HCT116 (cell line): ENCODE measurements at regions not wholly inside any gene's neighbourhood (a gene's known extent, or its start where the extent isn't known, plus 50 kb on each side); places are given as distances from the start of the nearest gene placed in this dataset.
"Not testable (repeated sequence)": the region's sequence is repeated elsewhere in the genome, so short reads cannot be mapped to it uniquely, and the experiment has no call there.

ENCODE experiments used
- ATAC-seq: fragments of 200-7000 bp; cut with Tn5 transposase; 2 replicates; pipeline ENCODE4 v1.9.1; 2020; ENCODE audit warnings: mild to moderate bottlenecking, moderate library complexity
- BruUV-seq: library from RNA; stranded (reverse); fragments of 400-500 nt; replicated peaks from 2 replicates; lab custom pipeline; 2021; lab: Mats Ljungman, UMichigan
- CTCF ChIA-PET: fragments of 300-600 bp; sonication (Branson Sonifier 250); formaldehyde crosslinking; loops from one replicate; lab custom pipeline; 2021; ENCODE audit warnings: antibody characterized with exemption; lab: Charles Lee
- POLR2A ChIA-PET: fragments of 300-600, 350-600 bp; sonication (Branson Sonifier 250); formaldehyde crosslinking; loops from one replicate; lab custom pipeline; 2021; ENCODE audit warnings: antibody characterized with exemption; lab: Charles Lee
- RAD21 ChIA-PET, 2 experiments: fragments of 300-600 bp; sonication (Branson Sonifier 250); formaldehyde crosslinking; loops; one replicate each; lab custom pipeline; 2023; ENCODE audit warnings: low total read pairs in 2 of 2; ENCODE audit not compliant: uncharacterized antibody in 2 of 2, unreplicated experiment in 2 of 2, low non-redundant PET in 1 of 2; lab: Charles Lee
- DNase-seq: peaks from one replicate; pipeline ENCODE4 v3.0.0-alpha.2; 2010; ENCODE audit warnings: low read depth, low spot score
- H2AFZ ChIP-seq: fragments of 200-600 bp; shearing (Covaris generic), sonication (generic); 2 replicates; pipeline ENCODE4 v1.6.1; 2017; ENCODE audit warnings: low read depth, mixed run types, mixed read lengths, antibody characterized with exemption, low read length; ENCODE audit not compliant: poor library complexity, severe bottlenecking
- H3K27ac ChIP-seq: 2 replicates; pipeline ENCODE4 v1.5.1; 2012; ENCODE audit warnings: low read depth, low read length
- H3K27me3 ChIP-seq: fragments of 200-600 bp; sonication (generic); 2 replicates; pipeline ENCODE4 v1.6.1; 2016; ENCODE audit warnings: mixed run types, low read length, mixed read lengths; ENCODE audit not compliant: insufficient read depth
- H3K36me3 ChIP-seq, 2 experiments: fragments of 200-500 bp in 1 of 2; fragments of 200-600 bp in 1 of 2; sonication (Bioruptor generic) in 1 of 2; sonication (generic) in 1 of 2; 2 replicates each; pipeline versions ENCODE4 v1.5.1 to v1.6.1; 2014 to 2016; ENCODE audit warnings: low read length in 2 of 2, inconsistent platforms in 1 of 2, mixed read lengths in 1 of 2, mixed run types in 1 of 2; ENCODE audit not compliant: insufficient read depth in 2 of 2, control insufficient read depth in 1 of 2
- H3K4me1 ChIP-seq, 2 experiments: fragments of 200-600 bp in 1 of 2; sonication (generic) in 1 of 2; 2 replicates each; pipeline versions ENCODE4 v1.5.1 to v1.6.1; 2012 to 2017; ENCODE audit warnings: low read length in 2 of 2, inconsistent platforms in 1 of 2, mild to moderate bottlenecking in 1 of 2, mixed read lengths in 1 of 2, mixed run types in 1 of 2, moderate library complexity in 1 of 2; ENCODE audit not compliant: insufficient read depth in 2 of 2, control insufficient read depth in 1 of 2
- H3K4me2 ChIP-seq: fragments of 200-600 bp; sonication (generic); 2 replicates; pipeline ENCODE4 v1.6.1; 2017; ENCODE audit warnings: mixed run types, low read length, mixed read lengths
- H3K4me3 ChIP-seq, 2 experiments: fragments of 200-600 bp in 1 of 2; sonication (generic) in 1 of 2; replicated peaks in 1 of 2; 2 replicates each; pipeline ENCODE4 v1.5.1; 2011 to 2016; ENCODE audit warnings: low read length in 2 of 2, control low read depth in 1 of 2, low read depth in 1 of 2, mild to moderate bottlenecking in 1 of 2, mixed read lengths in 1 of 2, mixed run types in 1 of 2
- H3K79me2 ChIP-seq: fragments of 200-600 bp; sonication (generic); 2 replicates; pipeline ENCODE4 v1.6.1; 2017; ENCODE audit warnings: mild to moderate bottlenecking, mixed run types, low read length, moderate library complexity, mixed read lengths; ENCODE audit not compliant: insufficient read depth
- H3K9ac ChIP-seq: fragments of 200-600 bp; sonication (generic); 2 replicates; pipeline ENCODE4 v1.6.1; 2016; ENCODE audit warnings: low read length, mixed read lengths
- H3K9me2 ChIP-seq: fragments of 200-600 bp; sonication (generic), shearing (Covaris generic); 2 replicates; pipeline ENCODE4 v1.6.1; 2017; ENCODE audit warnings: mixed run types, mild to moderate bottlenecking, moderate library complexity; ENCODE audit not compliant: insufficient read depth
- H3K9me3 ChIP-seq, 2 experiments: fragments of 200-500 bp in 1 of 2; fragments of 200-600 bp in 1 of 2; sonication (Bioruptor generic) in 1 of 2; sonication (generic) in 1 of 2; 2 replicates each; pipeline ENCODE4 v1.6.1; 2014 to 2017; ENCODE audit warnings: low read length in 2 of 2, mixed read lengths in 2 of 2, inconsistent platforms in 1 of 2, low read depth in 1 of 2, mild to moderate bottlenecking in 1 of 2, mixed run types in 1 of 2, moderate library complexity in 1 of 2; ENCODE audit not compliant: control insufficient read depth in 1 of 2, insufficient read depth in 1 of 2
- H4K20me1 ChIP-seq: fragments of 200-600 bp; sonication (generic), shearing (Covaris generic); 2 replicates; pipeline ENCODE4 v1.6.1; 2017; ENCODE audit warnings: mixed run types, mild to moderate bottlenecking, moderate library complexity; ENCODE audit not compliant: insufficient read depth
- EZH2 ChIP-seq: fragments of 200-600 bp; sonication (generic); IDR thresholded peaks from 2 replicates; pipeline ENCODE4 v1.6.1; 2017; ENCODE audit warnings: antibody characterized with exemption, mixed run types
- POLR2A ChIP-seq: IDR thresholded peaks from 2 replicates; pipeline ENCODE4 v1.7.0; 2011; ENCODE audit warnings: borderline replicate concordance; ENCODE audit not compliant: insufficient read depth, insufficient read length; ENCODE audit errors: extremely low read depth
- RAD21 ChIP-seq: IDR thresholded peaks from 2 replicates; pipeline ENCODE4 v1.6.1; 2012; ENCODE audit warnings: low read depth, mild to moderate bottlenecking
- YY1 ChIP-seq: IDR thresholded peaks from 2 replicates; pipeline ENCODE4 v1.6.1; 2011; ENCODE audit warnings: low read length, low read depth, moderate library complexity, mild to moderate bottlenecking; ENCODE audit not compliant: insufficient replicate concordance; ENCODE audit errors: extremely low read depth
- intact Hi-C: fragments of 100-400 bp; cut with micrococcal nuclease; formaldehyde crosslinking; loops from 2 replicates; pipeline ENCODE4 v1.10.0; 2022

DNA sequence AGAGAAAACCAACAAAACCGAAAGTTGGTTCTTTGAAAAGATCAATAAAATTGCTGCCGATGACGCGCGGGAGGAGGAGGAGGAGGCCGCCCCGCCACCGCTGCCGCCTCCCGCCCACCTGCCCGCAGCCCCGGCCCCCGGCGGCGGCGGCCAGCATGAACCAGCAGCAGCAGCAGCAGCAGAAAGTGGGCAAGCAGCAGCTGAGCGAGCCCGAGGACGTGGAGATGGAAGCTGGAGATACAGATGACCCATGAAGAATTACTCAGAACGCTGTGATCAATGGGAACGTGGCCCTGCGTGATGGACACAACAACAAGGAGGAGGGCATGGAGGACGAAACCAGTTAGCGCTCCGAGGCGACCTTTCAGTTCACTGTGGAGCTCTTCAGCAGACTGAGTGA is 53.9 kb upstream of the EFNA5 start:
- no peaks in the 10 kb centered on the region for H3K27me3 ChIP-seq
- no peak for ATAC-seq
- no peak overlapping the region for H3K4me2 ChIP-seq
- no peaks in the 10 kb centered on the region for H3K79me2 ChIP-seq
- no peaks in the 10 kb centered on the region for H3K36me3 ChIP-seq
- POLR2A ChIA-PET = no interaction called here
- intact Hi-C loops = no loop called here
- H3K27ac ChIP-seq = no peak overlapping the region
- no peaks in the 10 kb centered on the region for H3K9me3 ChIP-seq
- no peak overlapping the region for H2AFZ ChIP-seq
- BruUV-seq = no TSS peak
- DNase-seq = no peak
- no peaks in the 10 kb centered on the region for H4K20me1 ChIP-seq
- no peaks in the 10 kb centered on the region for H3K4me1 ChIP-seq
- H3K9me2 ChIP-seq = no peaks in the 10 kb centered on the region; the same call in 1 of the 2 replicates
- no peak for TF ChIP-seq RAD21
- no peak for TF ChIP-seq YY1
- TF ChIP-seq EZH2 = no peak
- no peak for TF ChIP-seq POLR2A
- TF ChIP-seq, all 23 proteins: peak for 0
- RAD21 ChIA-PET = no interaction called here
- H3K4me3 ChIP-seq = no peak overlapping the region
- CTCF ChIA-PET = no interaction called here
- no peak overlapping the region for H3K9ac ChIP-seq

GRCh38 chr5:107721241-107721640 is 50.5 kb upstream of the EFNA5 start:
- intact Hi-C loops, H4K20me1 ChIP-seq, H3K4me2 ChIP-seq, H3K4me3 ChIP-seq, H3K79me2 ChIP-seq, H3K36me3 ChIP-seq, H3K4me1 ChIP-seq, H3K9me3 ChIP-seq, BruUV-seq, CTCF ChIA-PET, H3K27ac ChIP-seq, ATAC-seq, DNase-seq, H3K9ac ChIP-seq, H3K27me3 ChIP-seq, POLR2A ChIA-PET, H2AFZ ChIP-seq, H3K9me2 ChIP-seq, RAD21 ChIA-PET: not testable (repeated sequence)
